ENCODE measurements at regions not wholly inside any gene's neighbourhood (a gene's known extent, or its start where the extent isn't known, plus 50 kb on each side); places are given as distances from the start of the nearest gene placed in this dataset.

GRCh38 chr15:87628311-87628710, 628.2 kb downstream of the NTRK3 start:
- no peak for TF ChIP-seq CTCF (IDR thresholded peaks at IDR 0.05)
- TF ChIP-seq ZFX (IDR thresholded peaks at IDR 0.05; ENCODE audit: borderline replicate concordance): no peak

Data from 22Rv1 (cell line).